ENCODE measurements at regions not wholly inside any gene's neighbourhood (a gene's known extent, or its start where the extent isn't known, plus 50 kb on each side); places are given as distances from the start of the nearest gene placed in this dataset.

DNA sequence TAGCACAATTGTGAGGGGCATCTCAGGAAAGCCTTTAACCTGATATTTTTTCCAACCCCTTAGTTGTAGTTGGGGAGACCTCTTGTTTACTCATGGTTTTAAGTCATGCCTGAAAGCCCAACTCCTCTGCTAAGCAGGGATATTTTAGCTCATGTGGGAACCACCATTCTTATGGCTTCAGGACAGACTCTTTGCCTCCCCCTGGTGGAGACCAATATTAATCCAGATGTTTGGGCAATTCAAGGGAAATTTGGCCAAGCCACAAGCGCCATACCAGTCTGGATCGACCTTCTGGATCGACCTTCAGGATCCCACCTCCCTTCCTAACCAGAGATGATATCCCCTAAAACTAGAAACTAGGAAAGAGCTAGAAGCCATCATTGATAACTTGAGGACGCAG lies 211.2 kb downstream of the C6orf118 start:
- Histone ChIP-seq H3K4me1 (ENCODE audit: insufficient read depth, low read length) (no peaks in the 10 kb centered on the region), H2AFZ (ENCODE audit: low read length) (no peak overlapping the region), H3K27ac (ENCODE audit: extremely low read length, insufficient read depth, low read length) (no peak overlapping the region), H4K20me1 (ENCODE audit: insufficient read depth, low read length) (no peaks in the 10 kb centered on the region), H3K36me3 (replicated peaks in 1 of 2; ENCODE audit: control insufficient read depth in 1 of 2, insufficient read depth in 2 of 2, low read length in 2 of 2) (no peaks in the 10 kb centered on the region), H3K79me2 (ENCODE audit: insufficient read depth, low read length) (no peaks in the 10 kb centered on the region), H3K4me2 (ENCODE audit: low read depth, low read length) (no peak overlapping the region), H3K4me3 (replicated peaks in 1 of 3; ENCODE audit: insufficient read depth in 1 of 3, low read depth in 2 of 3, low read length in 3 of 3) (no peak overlapping the region), H3K27me3 (ENCODE audit: control insufficient read depth in 1 of 2, insufficient read depth in 2 of 2, low read length in 2 of 2) (no peaks in the 10 kb centered on the region), H3K9me3 (ENCODE audit: low read length) (peaks cover 97% of the 10 kb centered on the region), H3K9ac (ENCODE audit: insufficient read depth, low read depth, low read length) (no peak overlapping the region)
- DNase-seq (ENCODE audit: low spot score): no peak
- no peak for FAIRE-seq
- intact Hi-C loops (cut with micrococcal nuclease; ENCODE audit: unreplicated experiment): no loop called here
- CTCF ChIA-PET (ENCODE audit: low intra/inter-chr PET ratio, low total read pairs): no interaction called here
- no peak for ATAC-seq
- POLR2A ChIA-PET: no interaction called here
- no TSS peak for BruUV-seq (replicated peaks)
- TF ChIP-seq ZNF557 (CRISPR knock-in tag; IDR thresholded peaks at IDR 0.05) (no peak), NFE2L2 (IDR thresholded peaks at IDR 0.05; ENCODE audit: low read length) (no peak), ZBTB3 (CRISPR knock-in tag; IDR thresholded peaks at IDR 0.05; ENCODE audit: borderline replicate concordance, low read depth) (no peak), SRF (IDR thresholded peaks at IDR 0.05; ENCODE audit: low read depth, low read length) (no peak), RORA (CRISPR knock-in tag; IDR thresholded peaks at IDR 0.05) (no peak), SAP130 (CRISPR knock-in tag; IDR thresholded peaks at IDR 0.05; ENCODE audit: low read depth) (no peak)
- TF ChIP-seq, protein P1, sequence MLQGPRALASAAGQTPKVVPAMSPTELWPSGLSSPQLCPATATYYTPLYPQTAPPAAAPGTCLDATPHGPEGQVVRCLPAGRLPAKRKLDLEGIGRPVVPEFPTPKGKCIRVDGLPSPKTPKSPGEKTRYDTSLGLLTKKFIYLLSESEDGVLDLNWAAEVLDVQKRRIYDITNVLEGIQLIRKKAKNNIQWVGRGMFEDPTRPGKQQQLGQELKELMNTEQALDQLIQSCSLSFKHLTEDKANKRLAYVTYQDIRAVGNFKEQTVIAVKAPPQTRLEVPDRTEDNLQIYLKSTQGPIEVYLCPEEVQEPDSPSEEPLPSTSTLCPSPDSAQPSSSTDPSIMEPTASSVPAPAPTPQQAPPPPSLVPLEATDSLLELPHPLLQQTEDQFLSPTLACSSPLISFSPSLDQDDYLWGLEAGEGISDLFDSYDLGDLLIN (CRISPR knock-in tag; IDR thresholded peaks at IDR 0.05; ENCODE audit: borderline replicate concordance): no peak
- TF ChIP-seq, protein P2, sequence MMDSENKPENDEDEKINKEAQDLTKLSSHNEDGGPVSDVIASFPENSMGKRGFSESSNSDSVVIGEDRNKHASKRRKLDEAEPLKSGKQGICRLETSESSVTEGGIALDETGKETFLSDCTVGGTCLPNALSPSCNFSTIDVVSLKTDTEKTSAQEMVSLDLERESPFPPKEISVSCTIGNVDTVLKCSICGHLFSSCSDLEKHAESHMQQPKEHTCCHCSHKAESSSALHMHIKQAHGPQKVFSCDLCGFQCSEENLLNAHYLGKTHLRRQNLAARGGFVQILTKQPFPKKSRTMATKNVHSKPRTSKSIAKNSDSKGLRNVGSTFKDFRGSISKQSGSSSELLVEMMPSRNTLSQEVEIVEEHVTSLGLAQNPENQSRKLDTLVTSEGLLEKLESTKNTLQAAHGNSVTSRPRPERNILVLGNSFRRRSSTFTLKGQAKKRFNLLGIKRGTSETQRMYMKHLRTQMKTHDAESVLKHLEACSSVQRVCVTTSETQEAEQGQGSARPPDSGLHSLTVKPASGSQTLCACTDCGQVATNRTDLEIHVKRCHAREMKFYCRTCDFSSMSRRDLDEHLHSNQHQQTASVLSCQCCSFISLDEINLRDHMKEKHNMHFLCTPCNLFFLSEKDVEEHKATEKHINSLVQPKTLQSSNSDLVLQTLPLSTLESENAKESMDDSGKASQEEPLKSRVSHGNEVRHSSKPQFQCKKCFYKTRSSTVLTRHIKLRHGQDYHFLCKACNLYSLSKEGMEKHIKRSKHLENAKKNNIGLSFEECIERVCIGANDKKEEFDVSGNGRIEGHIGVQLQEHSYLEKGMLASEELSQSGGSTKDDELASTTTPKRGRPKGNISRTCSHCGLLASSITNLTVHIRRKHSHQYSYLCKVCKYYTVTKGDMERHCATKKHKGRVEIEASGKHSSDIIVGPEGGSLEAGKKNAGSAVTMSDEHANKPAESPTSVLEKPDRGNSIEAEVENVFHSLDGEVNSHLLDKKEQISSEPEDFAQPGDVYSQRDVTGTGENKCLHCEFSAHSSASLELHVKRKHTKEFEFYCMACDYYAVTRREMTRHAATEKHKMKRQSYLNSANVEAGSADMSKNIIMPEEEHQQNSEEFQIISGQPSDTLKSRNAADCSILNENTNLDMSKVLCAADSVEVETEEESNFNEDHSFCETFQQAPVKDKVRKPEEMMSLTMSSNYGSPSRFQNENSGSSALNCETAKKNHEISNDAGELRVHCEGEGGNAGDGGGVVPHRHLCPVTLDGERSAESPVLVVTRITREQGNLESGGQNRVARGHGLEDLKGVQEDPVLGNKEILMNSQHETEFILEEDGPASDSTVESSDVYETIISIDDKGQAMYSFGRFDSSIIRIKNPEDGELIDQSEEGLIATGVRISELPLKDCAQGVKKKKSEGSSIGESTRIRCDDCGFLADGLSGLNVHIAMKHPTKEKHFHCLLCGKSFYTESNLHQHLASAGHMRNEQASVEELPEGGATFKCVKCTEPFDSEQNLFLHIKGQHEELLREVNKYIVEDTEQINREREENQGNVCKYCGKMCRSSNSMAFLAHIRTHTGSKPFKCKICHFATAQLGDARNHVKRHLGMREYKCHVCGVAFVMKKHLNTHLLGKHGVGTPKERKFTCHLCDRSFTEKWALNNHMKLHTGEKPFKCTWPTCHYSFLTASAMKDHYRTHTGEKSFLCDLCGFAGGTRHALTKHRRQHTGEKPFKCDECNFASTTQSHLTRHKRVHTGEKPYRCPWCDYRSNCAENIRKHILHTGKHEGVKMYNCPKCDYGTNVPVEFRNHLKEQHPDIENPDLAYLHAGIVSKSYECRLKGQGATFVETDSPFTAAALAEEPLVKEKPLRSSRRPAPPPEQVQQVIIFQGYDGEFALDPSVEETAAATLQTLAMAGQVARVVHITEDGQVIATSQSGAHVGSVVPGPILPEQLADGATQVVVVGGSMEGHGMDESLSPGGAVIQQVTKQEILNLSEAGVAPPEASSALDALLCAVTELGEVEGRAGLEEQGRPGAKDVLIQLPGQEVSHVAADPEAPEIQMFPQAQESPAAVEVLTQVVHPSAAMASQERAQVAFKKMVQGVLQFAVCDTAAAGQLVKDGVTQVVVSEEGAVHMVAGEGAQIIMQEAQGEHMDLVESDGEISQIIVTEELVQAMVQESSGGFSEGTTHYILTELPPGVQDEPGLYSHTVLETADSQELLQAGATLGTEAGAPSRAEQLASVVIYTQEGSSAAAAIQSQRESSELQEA (CRISPR knock-in tag; IDR thresholded peaks at IDR 0.05; ENCODE audit: not compliant biosample characterization): no peak
- 3% methylated on average over 4 of the region's 4 CpGs for WGBS (ENCODE audit: low lambda C conversion rate)
- in situ Hi-C loops (cut with HindIII; ENCODE audit: extremely low pct_ligation_motif_present, low pct_unique_long_range_greater_than_20kb): no loop called here

All from HepG2 (cell line).